HG03097 (cell line): ENCODE measurements at regions not wholly inside any gene's neighbourhood (a gene's known extent, or its start where the extent isn't known, plus 50 kb on each side); places are given as distances from the start of the nearest gene placed in this dataset.
"Not testable (repeated sequence)": the region's sequence is repeated elsewhere in the genome, so short reads cannot be mapped to it uniquely, and the experiment has no call there.

Experiments used
- ATAC-seq: cut with Tn5 transposase; IDR thresholded peaks from one replicate; pipeline ENCODE4 v1.9.1; 2021; ENCODE audit not compliant: unreplicated experiment, low FRiP score

GRCh38 chr1:206311611-206312273, 108.4 kb downstream of the SRGAP2 start:
- ATAC-seq = not testable (repeated sequence)

- ATAC-seq = not testable (repeated sequence)
These were observed 108.9 kb downstream of the SRGAP2 start for GRCh38 chr1:206312274-206312665.

- ATAC-seq = not testable (repeated sequence)
These were observed 111.8 kb downstream of the SRGAP2 start for GRCh38 chr1:206314951-206315636.

GRCh38 chr1:206316901-206317300, 113.6 kb downstream of the SRGAP2 start:
- ATAC-seq = not testable (repeated sequence)

GRCh38 chr1:206317878-206318514, 114.7 kb downstream of the SRGAP2 start:
- not testable (repeated sequence) for ATAC-seq

- not testable (repeated sequence) for ATAC-seq
These were observed 116.9 kb downstream of the SRGAP2 start for GRCh38 chr1:206320227-206320626.

GRCh38 chr1:206326159-206326939, 123.0 kb downstream of the SRGAP2 start:
- not testable (repeated sequence) for ATAC-seq

GRCh38 chr1:206331597-206331996, 128.3 kb downstream of the SRGAP2 start:
- not testable (repeated sequence) for ATAC-seq

GRCh38 chr1:206333316-206333715, 130.0 kb downstream of the SRGAP2 start:
- ATAC-seq = not testable (repeated sequence)

- not testable (repeated sequence) for ATAC-seq
These were observed 130.6 kb downstream of the SRGAP2 start for GRCh38 chr1:206333897-206334296.

GRCh38 chr1:206334481-206334880, 131.1 kb downstream of the SRGAP2 start:
- ATAC-seq = not testable (repeated sequence)

- not testable (repeated sequence) for ATAC-seq
These were observed 131.8 kb downstream of the SRGAP2 start for GRCh38 chr1:206335162-206335561.

- ATAC-seq = not testable (repeated sequence)
These were observed 132.8 kb downstream of the SRGAP2 start for GRCh38 chr1:206335875-206336846.

GRCh38 chr1:206337024-206337423, 133.3 kb upstream of the IKBKE start:
- not testable (repeated sequence) for ATAC-seq

GRCh38 chr1:206350493-206351275, 119.6 kb upstream of the IKBKE start:
- not testable (repeated sequence) for ATAC-seq

- ATAC-seq = not testable (repeated sequence)
These were observed 118.8 kb upstream of the IKBKE start for GRCh38 chr1:206351276-206352052.

- ATAC-seq = not testable (repeated sequence)
These were observed 114.0 kb upstream of the IKBKE start for GRCh38 chr1:206356310-206356709.

GRCh38 chr1:206357962-206358361, 112.3 kb upstream of the IKBKE start:
- not testable (repeated sequence) for ATAC-seq
